ENCODE measurements at regions not wholly inside any gene's neighbourhood (a gene's known extent, or its start where the extent isn't known, plus 50 kb on each side); places are given as distances from the start of the nearest gene placed in this dataset.

- TF ChIP-seq CTCF (IDR thresholded peaks at IDR 0.05) (no peak), EZH2phosphoT487 (IDR thresholded peaks at IDR 0.05) (no peak)
Measured at GRCh38 chr16:86227041-86227440, 283.3 kb upstream of the FOXF1 start.

Data from neural progenitor cell (in vitro differentiated cells).